ENCODE measurements at regions not wholly inside any gene's neighbourhood (a gene's known extent, or its start where the extent isn't known, plus 50 kb on each side); places are given as distances from the start of the nearest gene placed in this dataset.

GRCh38 chr1:192098001-192098400 lies 60.3 kb upstream of the RGS18 start:
- no peak for DNase-seq (ENCODE audit: low read depth)

- DNase-seq (ENCODE audit: low read depth), result no peak
Observed at GRCh38 chr1:192099328-192099727, 58.9 kb upstream of the RGS18 start.

- DNase-seq (ENCODE audit: low read depth), result no peak
Observed at GRCh38 chr1:192100686-192101468, 57.4 kb upstream of the RGS18 start.

GRCh38 chr1:192104128-192104527 lies 54.1 kb upstream of the RGS18 start:
- no peak for DNase-seq (ENCODE audit: low read depth)

GRCh38 chr1:192104852-192105251 lies 53.4 kb upstream of the RGS18 start:
- DNase-seq (ENCODE audit: low read depth), result peak; percentile 9

GRCh38 chr1:192108161-192108560 lies 50.1 kb upstream of the RGS18 start:
- no peak for DNase-seq (ENCODE audit: low read depth)
